ENCODE measurements at regions not wholly inside any gene's neighbourhood (a gene's known extent, or its start where the extent isn't known, plus 50 kb on each side); places are given as distances from the start of the nearest gene placed in this dataset.

GRCh38 chr2:53216805-53217204 is 550.8 kb upstream of the CHAC2 start:
- TF ChIP-seq POLR2AphosphoS5 (IDR thresholded peaks at IDR 0.05) (no peak), CTCF (IDR thresholded peaks at IDR 0.05) (no peak)
